ENCODE measurements at regions not wholly inside any gene's neighbourhood (a gene's known extent, or its start where the extent isn't known, plus 50 kb on each side); places are given as distances from the start of the nearest gene placed in this dataset.

DNA sequence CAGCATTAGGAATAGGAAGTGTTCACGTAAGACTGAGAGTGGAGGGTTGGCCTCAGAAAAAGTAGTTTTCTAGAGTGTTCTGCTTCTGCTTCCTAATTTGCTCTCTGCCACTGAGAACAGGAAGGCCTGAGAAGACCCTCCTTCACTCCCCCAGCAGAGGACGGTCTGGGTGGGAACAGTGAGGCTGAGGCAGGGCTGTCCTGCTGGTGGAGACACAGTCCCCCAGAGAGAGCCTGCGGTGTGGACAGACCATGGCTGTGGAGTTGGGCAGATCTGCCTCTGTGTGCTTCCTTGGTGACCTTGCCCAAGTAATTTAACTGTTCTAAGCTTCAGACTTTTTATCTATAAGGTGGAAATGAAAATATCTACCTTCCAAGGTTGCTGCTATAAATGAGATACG lies 182.3 kb downstream of the DACT1 start:
- TF ChIP-seq POLR2A (IDR thresholded peaks at IDR 0.05): no peak
- TF ChIP-seq, protein P1, sequence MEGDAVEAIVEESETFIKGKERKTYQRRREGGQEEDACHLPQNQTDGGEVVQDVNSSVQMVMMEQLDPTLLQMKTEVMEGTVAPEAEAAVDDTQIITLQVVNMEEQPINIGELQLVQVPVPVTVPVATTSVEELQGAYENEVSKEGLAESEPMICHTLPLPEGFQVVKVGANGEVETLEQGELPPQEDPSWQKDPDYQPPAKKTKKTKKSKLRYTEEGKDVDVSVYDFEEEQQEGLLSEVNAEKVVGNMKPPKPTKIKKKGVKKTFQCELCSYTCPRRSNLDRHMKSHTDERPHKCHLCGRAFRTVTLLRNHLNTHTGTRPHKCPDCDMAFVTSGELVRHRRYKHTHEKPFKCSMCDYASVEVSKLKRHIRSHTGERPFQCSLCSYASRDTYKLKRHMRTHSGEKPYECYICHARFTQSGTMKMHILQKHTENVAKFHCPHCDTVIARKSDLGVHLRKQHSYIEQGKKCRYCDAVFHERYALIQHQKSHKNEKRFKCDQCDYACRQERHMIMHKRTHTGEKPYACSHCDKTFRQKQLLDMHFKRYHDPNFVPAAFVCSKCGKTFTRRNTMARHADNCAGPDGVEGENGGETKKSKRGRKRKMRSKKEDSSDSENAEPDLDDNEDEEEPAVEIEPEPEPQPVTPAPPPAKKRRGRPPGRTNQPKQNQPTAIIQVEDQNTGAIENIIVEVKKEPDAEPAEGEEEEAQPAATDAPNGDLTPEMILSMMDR (IDR thresholded peaks at IDR 0.05): no peak
